HepG2 (cell line): ENCODE measurements at regions not wholly inside any gene's neighbourhood (a gene's known extent, or its start where the extent isn't known, plus 50 kb on each side); places are given as distances from the start of the nearest gene placed in this dataset.

ENCODE experiments used
- ATAC-seq: fragments of 200-7000 bp; cut with Tn5 transposase; 3 replicates; pipeline ENCODE4 v1.9.1; 2020; ENCODE audit warnings: mild to moderate bottlenecking, moderate library complexity
- BruUV-seq: library from RNA; stranded (reverse); fragments of 400-500 nt; replicated peaks from 2 replicates; lab custom pipeline; 2021; lab: Mats Ljungman, UMichigan
- CTCF ChIA-PET: fragments of 300-600 bp; formaldehyde crosslinking; extraction: SDS; loops from one replicate; lab custom pipeline; 2021; ENCODE audit warnings: low total read pairs, inconsistent platforms, low intra/inter-chr PET ratio; lab: Yijun Ruan, JAX
- POLR2A ChIA-PET: fragments of 350-600 bp; sonication (Branson Sonifier 250); formaldehyde crosslinking; loops from one replicate; lab custom pipeline; 2020; ENCODE audit warnings: antibody characterized with exemption, inconsistent platforms; lab: Yijun Ruan, JAX
- DNase-seq: peaks from one replicate; pipeline ENCODE4 v3.0.0-alpha.2; 2015; ENCODE audit warnings: low spot score
- FAIRE-seq: peaks from 3 replicates; lab custom pipeline; 2011; peaks lifted over from hg19 to GRCh38; lab: Jason Lieb, UNC
- H2AFZ ChIP-seq: one replicate; pipeline ENCODE4 v1.6.1; 2011; ENCODE audit warnings: low read length, inconsistent platforms
- H3K27ac ChIP-seq: fragments of 300-600 bp; 3 replicates; pipeline ENCODE4 v1.8.0; 2011; ENCODE audit warnings: mixed run types, mild to moderate bottlenecking, mixed read lengths, low read length, inconsistent platforms; ENCODE audit not compliant: insufficient read depth; ENCODE audit errors: extremely low read length
- H3K27me3 ChIP-seq, 2 experiments: fragments of 200-600 bp in 1 of 2; 2 replicates in 1 of 2; 3 replicates in 1 of 2; pipeline versions ENCODE4 v1.6.0 to v1.8.0; 2011; ENCODE audit warnings: low read length in 2 of 2, mild to moderate bottlenecking in 2 of 2, moderate library complexity in 2 of 2, inconsistent platforms in 1 of 2; ENCODE audit not compliant: insufficient read depth in 2 of 2, control insufficient read depth in 1 of 2
- H3K36me3 ChIP-seq, 2 experiments: fragments of 200-600 bp in 1 of 2; replicated peaks in 1 of 2; 2 replicates in 1 of 2; 3 replicates in 1 of 2; pipeline versions ENCODE4 v1.5.1 to v1.8.0; 2011; ENCODE audit warnings: low read length in 2 of 2, inconsistent platforms in 1 of 2; ENCODE audit not compliant: insufficient read depth in 2 of 2, control insufficient read depth in 1 of 2
- H3K4me1 ChIP-seq: 2 replicates; pipeline ENCODE4 v1.5.1; 2012; ENCODE audit warnings: low read length, inconsistent platforms; ENCODE audit not compliant: insufficient read depth
- H3K4me2 ChIP-seq: 2 replicates; pipeline ENCODE4 v1.6.0; 2011; ENCODE audit warnings: low read depth, low read length, inconsistent platforms
- H3K4me3 ChIP-seq, 3 experiments: fragments of 200-600 bp in 1 of 3; sonication (generic), shearing (Covaris generic) in 1 of 3; replicated peaks in 1 of 3; 2 replicates each; pipeline ENCODE4 v1.5.1; 2011 to 2016; ENCODE audit warnings: low read length in 3 of 3, inconsistent platforms in 2 of 3, low read depth in 2 of 3, mild to moderate bottlenecking in 2 of 3, control low read depth in 1 of 3, mixed read lengths in 1 of 3; ENCODE audit not compliant: insufficient read depth in 1 of 3
- H3K79me2 ChIP-seq: one replicate; pipeline ENCODE4 v1.6.1; 2011; ENCODE audit warnings: low read length, inconsistent platforms; ENCODE audit not compliant: insufficient read depth
- H3K9ac ChIP-seq: 2 replicates; pipeline ENCODE4 v1.6.0; 2011; ENCODE audit warnings: mild to moderate bottlenecking, low read depth, low read length, inconsistent platforms; ENCODE audit not compliant: insufficient read depth
- H3K9me3 ChIP-seq: 2 replicates; pipeline ENCODE4 v1.5.1; 2012; ENCODE audit warnings: mild to moderate bottlenecking, low read length
- H4K20me1 ChIP-seq: 2 replicates; pipeline ENCODE4 v1.6.0; 2011; ENCODE audit warnings: inconsistent platforms, mild to moderate bottlenecking, low read length, moderate library complexity; ENCODE audit not compliant: insufficient read depth
- ARID3A ChIP-seq: IDR thresholded peaks from 2 replicates; pipeline ENCODE4 v1.6.1; 2012; ENCODE audit warnings: low read depth, low read length, improper control_type of control experiment
- CBFB ChIP-seq: sonication (generic); formaldehyde crosslinking; IDR thresholded peaks from 2 replicates; pipeline ENCODE4 v1.4.0; 2020; ENCODE audit warnings: missing genetic modification reagents
- CEBPG ChIP-seq: IDR thresholded peaks from 2 replicates; pipeline ENCODE4 v1.6.1; 2016
- DMTF1 ChIP-seq: sonication (generic); formaldehyde crosslinking; IDR thresholded peaks from 2 replicates; pipeline ENCODE4 v1.4.0; 2020; ENCODE audit warnings: mild to moderate bottlenecking, missing genetic modification reagents
- FLYWCH1 ChIP-seq: sonication (generic); formaldehyde crosslinking; IDR thresholded peaks from 2 replicates; pipeline ENCODE4 v1.8.1; 2023; ENCODE audit warnings: mild to moderate bottlenecking, missing genetic modification reagents
- MIXL1 ChIP-seq: IDR thresholded peaks from 2 replicates; pipeline ENCODE4 v1.6.1; 2016
- PBX3 ChIP-seq: sonication (generic); formaldehyde crosslinking; IDR thresholded peaks from 2 replicates; pipeline ENCODE4 v1.8.1; 2023; ENCODE audit warnings: missing genetic modification reagents, inconsistent platforms, borderline replicate concordance
- SIN3A ChIP-seq: IDR thresholded peaks from 2 replicates; pipeline ENCODE4 v1.6.1; 2011; ENCODE audit warnings: low read depth, mild to moderate bottlenecking, control low read depth, low read length, borderline replicate concordance
- SSRP1 ChIP-seq: IDR thresholded peaks from 2 replicates; pipeline ENCODE4 v1.6.1; 2016; ENCODE audit warnings: control low read depth
- TRIM22 ChIP-seq: fragments of 450-650 bp; IDR thresholded peaks from 2 replicates; pipeline ENCODE4 v1.6.1; 2017
- UBTF ChIP-seq: sonication (generic); formaldehyde crosslinking; IDR thresholded peaks from 2 replicates; pipeline ENCODE4 v1.4.0; 2020; ENCODE audit warnings: mild to moderate bottlenecking, missing genetic modification reagents
- ZNF276 ChIP-seq: sonication (generic); formaldehyde crosslinking; IDR thresholded peaks from 2 replicates; pipeline ENCODE4 v1.4.0; 2020; ENCODE audit warnings: mild to moderate bottlenecking, low read depth, missing genetic modification reagents
- ZNF33A ChIP-seq: sonication (generic); formaldehyde crosslinking; IDR thresholded peaks from 2 replicates; pipeline ENCODE4 v1.5.1; 2020; ENCODE audit warnings: missing genetic modification reagents, mild to moderate bottlenecking, moderate library complexity, borderline replicate concordance
- ZNF383 ChIP-seq: sonication (generic); formaldehyde crosslinking; IDR thresholded peaks from 2 replicates; pipeline ENCODE4 v1.4.0; 2020; ENCODE audit warnings: missing genetic modification reagents, mild to moderate bottlenecking, borderline replicate concordance
- WGBS: methylation state at CpG from one replicate; pipeline ENCODE4 v1.1.6; 2017; ENCODE audit warnings: low lambda C conversion rate; 5-methylcytosine and 5-hydroxymethylcytosine counted together
- in situ Hi-C: cut with HindIII; loops from 2 replicates; pipeline ENCODE4 v1.10.0; 2017; ENCODE audit warnings: low pct_unique_long_range_greater_than_20kb; ENCODE audit not compliant: extremely low pct_ligation_motif_present
- intact Hi-C: fragments of 100-400 bp; cut with micrococcal nuclease; formaldehyde crosslinking; loops from one replicate; pipeline ENCODE4 v1.10.0; 2022; ENCODE audit not compliant: unreplicated experiment

- Histone ChIP-seq H3K27me3 (no peaks in the 10 kb centered on the region; a peak in 2 of 5 replicates), H4K20me1 (no peaks in the 10 kb centered on the region), H3K9me3 (no peaks in the 10 kb centered on the region), H3K4me1 (peaks cover 14% of the 10 kb centered on the region; the same call in 1 of the 2 replicates), H3K4me3 (no peak overlapping the region), H2AFZ (no peak overlapping the region), H3K9ac (no peak overlapping the region), H3K4me2 (no peak overlapping the region), H3K79me2 (no peaks in the 10 kb centered on the region), H3K27ac (no peak overlapping the region), H3K36me3 (no peaks in the 10 kb centered on the region)
- intact Hi-C loops (no loop called here), in situ Hi-C loops (loop anchor here (25.0 kb wide), 1 partner anchor 244 kb away; the partner anchor contains the start of gene RGMA)
- 33% methylated on average over 6 of the region's 6 CpGs for WGBS
- CTCF ChIA-PET: no interaction called here
- POLR2A ChIA-PET: no interaction called here
- no peak for DNase-seq
- no peak for ATAC-seq
- FAIRE-seq: no peak
- BruUV-seq: no TSS peak
- TF ChIP-seq MIXL1 (CRISPR knock-in tag) (no peak), ZNF276 (no peak), ZNF33A (CRISPR knock-in tag) (no peak), PBX3 (CRISPR knock-in tag) (no peak), UBTF (CRISPR knock-in tag) (no peak), ZNF383 (no peak), CEBPG (CRISPR knock-in tag) (no peak), TRIM22 (no peak), SSRP1 (CRISPR knock-in tag) (no peak), ARID3A (no peak), FLYWCH1 (CRISPR knock-in tag) (no peak), SIN3A (no peak), DMTF1 (CRISPR knock-in tag) (no peak), CBFB (CRISPR knock-in tag) (no peak)
Measured at GRCh38 chr15:93330912-93331544, 242.0 kb upstream of the RGMA start.
